GM19438 (cell line): ENCODE measurements at regions not wholly inside any gene's neighbourhood (a gene's known extent, or its start where the extent isn't known, plus 50 kb on each side); places are given as distances from the start of the nearest gene placed in this dataset.
"Not testable (repeated sequence)": the region's sequence is repeated elsewhere in the genome, so short reads cannot be mapped to it uniquely, and the experiment has no call there.

Source experiments
- ATAC-seq: cut with Tn5 transposase; IDR thresholded peaks from one replicate; pipeline ENCODE4 v1.9.1; 2021; ENCODE audit warnings: low read depth; ENCODE audit not compliant: unreplicated experiment

GRCh38 chr21:25176637-25177412 is 430.5 kb downstream of the MRPL39 start:
- ATAC-seq = peak; percentile 86

- ATAC-seq = peak; percentile 61
Measured at GRCh38 chr21:25175938-25176337, 431.3 kb downstream of the MRPL39 start.

- ATAC-seq = no peak
Measured at GRCh38 chr21:25171438-25171837, 435.8 kb downstream of the MRPL39 start.

GRCh38 chr21:25170681-25171080 is 436.6 kb downstream of the MRPL39 start:
- no peak for ATAC-seq

- ATAC-seq = no peak
Measured at GRCh38 chr21:25169370-25169769, 437.9 kb downstream of the MRPL39 start.

GRCh38 chr21:25166904-25167303 is 440.4 kb downstream of the MRPL39 start:
- ATAC-seq = not testable (repeated sequence)

GRCh38 chr21:25161571-25161970 is 445.7 kb downstream of the MRPL39 start:
- no peak for ATAC-seq

GRCh38 chr21:25155020-25155419 is 452.3 kb downstream of the MRPL39 start:
- not testable (repeated sequence) for ATAC-seq

GRCh38 chr21:25149022-25149421 is 458.3 kb downstream of the MRPL39 start:
- ATAC-seq = no peak

- ATAC-seq = no peak
Measured at GRCh38 chr21:25139414-25139813, 467.9 kb downstream of the MRPL39 start.

GRCh38 chr21:25133939-25134338 is 473.3 kb downstream of the MRPL39 start:
- ATAC-seq = no peak

- ATAC-seq = no peak
Measured at GRCh38 chr21:25127811-25128210, 479.5 kb downstream of the MRPL39 start.

- no peak for ATAC-seq
Measured at GRCh38 chr21:25127007-25127406, 480.3 kb downstream of the MRPL39 start.

GRCh38 chr21:25126564-25126963 is 480.7 kb downstream of the MRPL39 start:
- ATAC-seq = no peak

GRCh38 chr21:25118648-25119047 is 488.6 kb downstream of the MRPL39 start:
- ATAC-seq = no peak

- no peak for ATAC-seq
Measured at GRCh38 chr21:25115021-25115420, 492.3 kb downstream of the MRPL39 start.

GRCh38 chr21:25107708-25108107 is 499.6 kb downstream of the MRPL39 start:
- ATAC-seq = no peak

GRCh38 chr21:25103500-25104207 is 503.6 kb downstream of the MRPL39 start:
- no peak for ATAC-seq

GRCh38 chr21:25097648-25098047 is 509.6 kb downstream of the MRPL39 start:
- no peak for ATAC-seq

GRCh38 chr21:25094695-25095094 is 512.6 kb downstream of the MRPL39 start:
- ATAC-seq = no peak

GRCh38 chr21:25092441-25093011 is 514.8 kb downstream of the MRPL39 start:
- no peak for ATAC-seq

GRCh38 chr21:25081096-25081495 is 526.2 kb downstream of the MRPL39 start:
- no peak for ATAC-seq
